Activated CD4-positive, alpha-beta T cell treated with anti-CD3 and anti-CD28 coated beads for 36 hours (primary cell): ENCODE measurements at regions not wholly inside any gene's neighbourhood (a gene's known extent, or its start where the extent isn't known, plus 50 kb on each side); places are given as distances from the start of the nearest gene placed in this dataset.

Experiments
- ATAC-seq: fragments of 200-7000 bp; cut with Tn5 transposase; one replicate; pipeline ENCODE4 v1.10.0; 2021; ENCODE audit warnings: mild to moderate bottlenecking, moderate library complexity
- CTCF ChIA-PET: fragments of 350-600 bp; sonication (Branson Sonifier 250); formaldehyde crosslinking; loops from one replicate; lab custom pipeline; 2021; ENCODE audit warnings: antibody characterized with exemption; lab: Charles Lee
- POLR2A ChIA-PET: fragments of 350-600 bp; sonication (Branson Sonifier 250); formaldehyde crosslinking; loops from one replicate; lab custom pipeline; 2021; ENCODE audit warnings: antibody characterized with exemption, inconsistent platforms; lab: Charles Lee
- DNase-seq: peaks from one replicate; pipeline ENCODE4 v3.0.0-alpha.2; 2020
- H3K27ac Mint-ChIP-seq: one replicate; pipeline ENCODE4 v1.8.0; 2021; ENCODE audit warnings: mixed read lengths
- H3K27me3 Mint-ChIP-seq: one replicate; pipeline ENCODE4 v1.8.0; 2021; ENCODE audit warnings: mixed read lengths
- H3K36me3 Mint-ChIP-seq: one replicate; pipeline ENCODE4 v1.8.0; 2021; ENCODE audit warnings: low read depth, mixed read lengths
- H3K4me1 Mint-ChIP-seq: one replicate; pipeline ENCODE4 v1.8.0; 2021; ENCODE audit warnings: mixed read lengths
- H3K4me3 Mint-ChIP-seq: one replicate; pipeline ENCODE4 v1.8.0; 2021; ENCODE audit warnings: mild to moderate bottlenecking, moderate library complexity, mixed read lengths
- H3K9me3 Mint-ChIP-seq: one replicate; pipeline ENCODE4 v1.8.0; 2021; ENCODE audit warnings: low read depth, mixed read lengths
- intact Hi-C, 2 experiments: fragments of 100-400 bp; cut with DNase I in 1 of 2; cut with micrococcal nuclease in 1 of 2; formaldehyde crosslinking; loops; one replicate each; pipeline versions ENCODE4 v1.14.2 to v1.15.1; 2022 to 2024; cut with DNase I, micrococcal nuclease

- Mint-ChIP-seq H3K4me3 (no peak overlapping the region), H3K36me3 (no peaks in the 10 kb centered on the region), H3K9me3 (no peaks in the 10 kb centered on the region), H3K27me3 (no peaks in the 10 kb centered on the region), H3K4me1 (no peaks in the 10 kb centered on the region), H3K27ac (no peak overlapping the region)
- intact Hi-C loops, result no loop called here
- POLR2A ChIA-PET, result no interaction called here
- no peak for DNase-seq
- no peak for ATAC-seq
- CTCF ChIA-PET, result no interaction called here
Measured at GRCh38 chr13:85314686-85315085, 484.5 kb downstream of the SLITRK6 start.

GRCh38 chr13:85313761-85314503 is 485.3 kb downstream of the SLITRK6 start:
- CTCF ChIA-PET, result no interaction called here
- no peak for ATAC-seq
- no peak overlapping the region for H3K27ac Mint-ChIP-seq
- no peak for DNase-seq
- peaks cover 2% of the 10 kb centered on the region for H3K9me3 Mint-ChIP-seq
- POLR2A ChIA-PET, result no interaction called here
- no peak overlapping the region for H3K4me3 Mint-ChIP-seq
- no peaks in the 10 kb centered on the region for H3K27me3 Mint-ChIP-seq
- intact Hi-C loops, result no loop called here
- no peaks in the 10 kb centered on the region for H3K36me3 Mint-ChIP-seq
- no peaks in the 10 kb centered on the region for H3K4me1 Mint-ChIP-seq

GRCh38 chr13:85312071-85312470 is 487.1 kb downstream of the SLITRK6 start:
- ChIA-PET POLR2A (no interaction called here), CTCF (no interaction called here)
- Mint-ChIP-seq H3K36me3 (no peaks in the 10 kb centered on the region), H3K4me3 (no peak overlapping the region), H3K4me1 (no peaks in the 10 kb centered on the region), H3K27ac (no peak overlapping the region), H3K27me3 (no peaks in the 10 kb centered on the region), H3K9me3 (peaks cover 2% of the 10 kb centered on the region)
- intact Hi-C loops, result no loop called here
- ATAC-seq, result no peak
- DNase-seq, result no peak

GRCh38 chr13:85303630-85304029 is 495.6 kb downstream of the SLITRK6 start:
- Mint-ChIP-seq H3K36me3 (no peaks in the 10 kb centered on the region), H3K4me3 (no peak overlapping the region), H3K27me3 (no peaks in the 10 kb centered on the region), H3K9me3 (peaks cover 6% of the 10 kb centered on the region), H3K27ac (no peak overlapping the region), H3K4me1 (no peaks in the 10 kb centered on the region)
- DNase-seq (no peak), ATAC-seq (no peak)
- POLR2A ChIA-PET, result no interaction called here
- intact Hi-C loops, result no loop called here
- CTCF ChIA-PET, result no interaction called here

- ChIA-PET POLR2A (no interaction called here), CTCF (no interaction called here)
- DNase-seq, result no peak
- Mint-ChIP-seq H3K4me3 (no peak overlapping the region), H3K4me1 (no peaks in the 10 kb centered on the region), H3K36me3 (no peaks in the 10 kb centered on the region), H3K27me3 (no peaks in the 10 kb centered on the region), H3K9me3 (peaks cover 2% of the 10 kb centered on the region), H3K27ac (no peak overlapping the region)
- ATAC-seq, result no peak
- intact Hi-C loops, result no loop called here
Measured at GRCh38 chr13:85298387-85298924, 500.8 kb downstream of the SLITRK6 start.

- CTCF ChIA-PET, result no interaction called here
- H3K9me3 Mint-ChIP-seq, result no peaks in the 10 kb centered on the region
- H3K36me3 Mint-ChIP-seq, result no peaks in the 10 kb centered on the region
- DNase-seq (no peak), ATAC-seq (no peak)
- no peak overlapping the region for H3K27ac Mint-ChIP-seq
- intact Hi-C loops, result no loop called here
- H3K4me3 Mint-ChIP-seq, result no peak overlapping the region
- H3K27me3 Mint-ChIP-seq, result no peaks in the 10 kb centered on the region
- H3K4me1 Mint-ChIP-seq, result no peaks in the 10 kb centered on the region
- POLR2A ChIA-PET, result no interaction called here
Measured at GRCh38 chr13:85288698-85289097, 510.5 kb downstream of the SLITRK6 start.

- no peak overlapping the region for H3K4me3 Mint-ChIP-seq
- CTCF ChIA-PET, result no interaction called here
- POLR2A ChIA-PET, result no interaction called here
- DNase-seq, result no peak
- intact Hi-C loops, result no loop called here
- H3K4me1 Mint-ChIP-seq, result no peaks in the 10 kb centered on the region
- ATAC-seq, result no peak
- H3K27ac Mint-ChIP-seq, result no peak overlapping the region
- no peaks in the 10 kb centered on the region for H3K36me3 Mint-ChIP-seq
- H3K9me3 Mint-ChIP-seq, result no peaks in the 10 kb centered on the region
- H3K27me3 Mint-ChIP-seq, result no peaks in the 10 kb centered on the region
Measured at GRCh38 chr13:85287528-85287927, 511.7 kb downstream of the SLITRK6 start.

- H3K4me1 Mint-ChIP-seq, result no peaks in the 10 kb centered on the region
- ATAC-seq, result no peak
- H3K9me3 Mint-ChIP-seq, result no peaks in the 10 kb centered on the region
- H3K27ac Mint-ChIP-seq, result no peak overlapping the region
- no peaks in the 10 kb centered on the region for H3K27me3 Mint-ChIP-seq
- no peak overlapping the region for H3K4me3 Mint-ChIP-seq
- intact Hi-C loops, result no loop called here
- ChIA-PET CTCF (no interaction called here), POLR2A (no interaction called here)
- DNase-seq, result no peak
- no peaks in the 10 kb centered on the region for H3K36me3 Mint-ChIP-seq
Measured at GRCh38 chr13:85286081-85286480, 513.1 kb downstream of the SLITRK6 start.

GRCh38 chr13:85284349-85284748 is 514.9 kb downstream of the SLITRK6 start:
- H3K36me3 Mint-ChIP-seq, result no peaks in the 10 kb centered on the region
- H3K27me3 Mint-ChIP-seq, result no peaks in the 10 kb centered on the region
- intact Hi-C loops, result no loop called here
- no peaks in the 10 kb centered on the region for H3K4me1 Mint-ChIP-seq
- no peak overlapping the region for H3K27ac Mint-ChIP-seq
- ATAC-seq, result no peak
- ChIA-PET CTCF (no interaction called here), POLR2A (no interaction called here)
- H3K4me3 Mint-ChIP-seq, result no peak overlapping the region
- no peak for DNase-seq
- H3K9me3 Mint-ChIP-seq, result no peaks in the 10 kb centered on the region

GRCh38 chr13:85283408-85283807 is 515.8 kb downstream of the SLITRK6 start:
- intact Hi-C loops, result no loop called here
- ChIA-PET CTCF (no interaction called here), POLR2A (no interaction called here)
- no peaks in the 10 kb centered on the region for H3K4me1 Mint-ChIP-seq
- H3K36me3 Mint-ChIP-seq, result no peaks in the 10 kb centered on the region
- ATAC-seq, result no peak
- H3K27ac Mint-ChIP-seq, result no peak overlapping the region
- no peak for DNase-seq
- no peak overlapping the region for H3K4me3 Mint-ChIP-seq
- no peaks in the 10 kb centered on the region for H3K9me3 Mint-ChIP-seq
- no peaks in the 10 kb centered on the region for H3K27me3 Mint-ChIP-seq

- no peak for ATAC-seq
- Mint-ChIP-seq H3K4me3 (no peak overlapping the region), H3K9me3 (no peaks in the 10 kb centered on the region), H3K27me3 (no peaks in the 10 kb centered on the region), H3K27ac (no peak overlapping the region), H3K36me3 (no peaks in the 10 kb centered on the region), H3K4me1 (no peaks in the 10 kb centered on the region)
- no peak for DNase-seq
- ChIA-PET POLR2A (no interaction called here), CTCF (no interaction called here)
- intact Hi-C loops, result no loop called here
Measured at GRCh38 chr13:85282876-85283275, 516.3 kb downstream of the SLITRK6 start.

GRCh38 chr13:85278851-85279250 is 520.4 kb downstream of the SLITRK6 start:
- no peak for ATAC-seq
- no peak overlapping the region for H3K27ac Mint-ChIP-seq
- H3K36me3 Mint-ChIP-seq, result no peaks in the 10 kb centered on the region
- intact Hi-C loops, result no loop called here
- ChIA-PET POLR2A (no interaction called here), CTCF (no interaction called here)
- DNase-seq, result no peak
- no peaks in the 10 kb centered on the region for H3K27me3 Mint-ChIP-seq
- no peak overlapping the region for H3K4me3 Mint-ChIP-seq
- H3K9me3 Mint-ChIP-seq, result no peaks in the 10 kb centered on the region
- no peaks in the 10 kb centered on the region for H3K4me1 Mint-ChIP-seq
